ENCODE measurements at regions not wholly inside any gene's neighbourhood (a gene's known extent, or its start where the extent isn't known, plus 50 kb on each side); places are given as distances from the start of the nearest gene placed in this dataset.

GRCh38 chr6:165798991-165799390 lies 135.9 kb upstream of the PDE10A start:
- Histone ChIP-seq H3K4me1 (no peaks in the 10 kb centered on the region), H3K36me3 (no peaks in the 10 kb centered on the region), H3K27ac (no peak overlapping the region), H3K27me3 (no peaks in the 10 kb centered on the region), H3K9me3 (replicated peaks) (no peaks in the 10 kb centered on the region), H3K4me3 (no peak overlapping the region)
- DNase-seq = no peak

GRCh38 chr6:165794179-165794601 lies 131.1 kb upstream of the PDE10A start:
- no peak overlapping the region for H3K27ac ChIP-seq
- DNase-seq = no peak
- H3K4me1 ChIP-seq = no peaks in the 10 kb centered on the region
- no peak overlapping the region for H3K4me3 ChIP-seq
- H3K27me3 ChIP-seq = no peaks in the 10 kb centered on the region
- no peaks in the 10 kb centered on the region for H3K36me3 ChIP-seq
- H3K9me3 ChIP-seq (replicated peaks) = no peaks in the 10 kb centered on the region

- H3K27ac ChIP-seq = no peak overlapping the region
- no peak overlapping the region for H3K4me3 ChIP-seq
- H3K27me3 ChIP-seq = no peaks in the 10 kb centered on the region
- H3K9me3 ChIP-seq (replicated peaks) = no peaks in the 10 kb centered on the region
- H3K36me3 ChIP-seq = no peaks in the 10 kb centered on the region
- no peak for DNase-seq
- no peaks in the 10 kb centered on the region for H3K4me1 ChIP-seq
Observed at GRCh38 chr6:165793287-165793825, 130.3 kb upstream of the PDE10A start.

- Histone ChIP-seq H3K36me3 (no peaks in the 10 kb centered on the region), H3K4me1 (no peaks in the 10 kb centered on the region), H3K27me3 (peaks cover 6% of the 10 kb centered on the region), H3K9me3 (replicated peaks) (no peaks in the 10 kb centered on the region), H3K27ac (no peak overlapping the region), H3K4me3 (no peak overlapping the region)
- DNase-seq = no peak
Observed at GRCh38 chr6:165791876-165792437, 128.9 kb upstream of the PDE10A start.

GRCh38 chr6:165791306-165791705 lies 128.3 kb upstream of the PDE10A start:
- no peak for DNase-seq
- H3K9me3 ChIP-seq (replicated peaks) = no peaks in the 10 kb centered on the region
- H3K27me3 ChIP-seq = peaks cover 7% of the 10 kb centered on the region
- H3K4me3 ChIP-seq = no peak overlapping the region
- H3K36me3 ChIP-seq = no peaks in the 10 kb centered on the region
- H3K4me1 ChIP-seq = no peaks in the 10 kb centered on the region
- no peak overlapping the region for H3K27ac ChIP-seq

- DNase-seq = no peak
- Histone ChIP-seq H3K4me1 (no peaks in the 10 kb centered on the region), H3K27ac (no peak overlapping the region), H3K4me3 (no peak overlapping the region), H3K36me3 (no peaks in the 10 kb centered on the region), H3K9me3 (replicated peaks) (no peaks in the 10 kb centered on the region), H3K27me3 (peaks cover 7% of the 10 kb centered on the region)
Observed at GRCh38 chr6:165782812-165783211, 119.8 kb upstream of the PDE10A start.

GRCh38 chr6:165782134-165782533 lies 119.1 kb upstream of the PDE10A start:
- Histone ChIP-seq H3K9me3 (replicated peaks) (no peaks in the 10 kb centered on the region), H3K4me3 (no peak overlapping the region), H3K27ac (no peak overlapping the region), H3K27me3 (peaks cover 3% of the 10 kb centered on the region), H3K36me3 (no peaks in the 10 kb centered on the region), H3K4me1 (no peaks in the 10 kb centered on the region)
- no peak for DNase-seq

GRCh38 chr6:165777680-165778079 lies 114.6 kb upstream of the PDE10A start:
- no peak for DNase-seq
- Histone ChIP-seq H3K4me1 (no peaks in the 10 kb centered on the region), H3K4me3 (no peak overlapping the region), H3K27me3 (peaks cover 15% of the 10 kb centered on the region; the same call in 1 of the 2 replicates), H3K36me3 (no peaks in the 10 kb centered on the region), H3K9me3 (replicated peaks) (0 out of 2 replicates have a peak, but pooled peaks cover 2% of the 10 kb centered on the region), H3K27ac (no peak overlapping the region)

GRCh38 chr6:165776691-165777090 lies 113.7 kb upstream of the PDE10A start:
- DNase-seq = no peak
- Histone ChIP-seq H3K27me3 (peaks cover 15% of the 10 kb centered on the region; the same call in 1 of the 2 replicates), H3K4me3 (no peak overlapping the region), H3K9me3 (replicated peaks) (0 out of 2 replicates have a peak, but pooled peaks cover 2% of the 10 kb centered on the region), H3K27ac (no peak overlapping the region), H3K36me3 (no peaks in the 10 kb centered on the region), H3K4me1 (no peaks in the 10 kb centered on the region)

- Histone ChIP-seq H3K4me1 (no peaks in the 10 kb centered on the region), H3K4me3 (no peak overlapping the region), H3K36me3 (no peaks in the 10 kb centered on the region), H3K27me3 (peaks cover 15% of the 10 kb centered on the region; the same call in 1 of the 2 replicates), H3K9me3 (replicated peaks) (0 out of 2 replicates have a peak, but pooled peaks cover 2% of the 10 kb centered on the region), H3K27ac (no peak overlapping the region)
- DNase-seq = no peak
Observed at GRCh38 chr6:165775721-165776120, 112.7 kb upstream of the PDE10A start.

- Histone ChIP-seq H3K27me3 (peaks cover 15% of the 10 kb centered on the region; the same call in 1 of the 2 replicates), H3K36me3 (no peaks in the 10 kb centered on the region), H3K4me1 (no peaks in the 10 kb centered on the region), H3K4me3 (no peak overlapping the region), H3K27ac (no peak overlapping the region), H3K9me3 (replicated peaks) (0 out of 2 replicates have a peak, but pooled peaks cover 2% of the 10 kb centered on the region)
- DNase-seq = no peak
Observed at GRCh38 chr6:165774903-165775601, 112.0 kb upstream of the PDE10A start.

- H3K4me3 ChIP-seq = no peak overlapping the region
- no peaks in the 10 kb centered on the region for H3K4me1 ChIP-seq
- peaks cover 13% of the 10 kb centered on the region; the same call in 1 of the 2 replicates for H3K27me3 ChIP-seq
- H3K36me3 ChIP-seq = no peaks in the 10 kb centered on the region
- H3K27ac ChIP-seq = no peak overlapping the region
- 0 out of 2 replicates have a peak, but pooled peaks cover 2% of the 10 kb centered on the region for H3K9me3 ChIP-seq (replicated peaks)
- DNase-seq = no peak
Observed at GRCh38 chr6:165770397-165771082, 107.5 kb upstream of the PDE10A start.

- Histone ChIP-seq H3K9me3 (replicated peaks) (0 out of 2 replicates have a peak, but pooled peaks cover 2% of the 10 kb centered on the region), H3K27ac (no peak overlapping the region), H3K4me1 (no peaks in the 10 kb centered on the region), H3K36me3 (no peaks in the 10 kb centered on the region), H3K4me3 (no peak overlapping the region), H3K27me3 (peaks cover 7% of the 10 kb centered on the region; the same call in 1 of the 2 replicates)
- no peak for DNase-seq
Observed at GRCh38 chr6:165769884-165770283, 106.8 kb upstream of the PDE10A start.

- no peak overlapping the region for H3K27ac ChIP-seq
- no peaks in the 10 kb centered on the region for H3K4me1 ChIP-seq
- H3K36me3 ChIP-seq = no peaks in the 10 kb centered on the region
- peaks cover 7% of the 10 kb centered on the region; the same call in 1 of the 2 replicates for H3K27me3 ChIP-seq
- no peak overlapping the region for H3K4me3 ChIP-seq
- DNase-seq = no peak
- 0 out of 2 replicates have a peak, but pooled peaks cover 2% of the 10 kb centered on the region for H3K9me3 ChIP-seq (replicated peaks)
Observed at GRCh38 chr6:165769401-165769800, 106.4 kb upstream of the PDE10A start.

- Histone ChIP-seq H3K4me3 (no peak overlapping the region), H3K27ac (no peak overlapping the region)
- DNase-seq = no peak
Observed at GRCh38 chr6:165768961-165769360, 105.9 kb upstream of the PDE10A start.

More at GRCh38 chr6:165768961-165769360, 105.9 kb upstream of the PDE10A start:
- H3K36me3 ChIP-seq = no peaks in the 10 kb centered on the region
- 0 out of 2 replicates have a peak, but pooled peaks cover 2% of the 10 kb centered on the region for H3K9me3 ChIP-seq (replicated peaks)
- peaks cover 7% of the 10 kb centered on the region; the same call in 1 of the 2 replicates for H3K27me3 ChIP-seq
- H3K4me1 ChIP-seq = no peaks in the 10 kb centered on the region
